Epidermal melanocyte (primary cell): ENCODE measurements at regions not wholly inside any gene's neighbourhood (a gene's known extent, or its start where the extent isn't known, plus 50 kb on each side); places are given as distances from the start of the nearest gene placed in this dataset.
"Not testable (repeated sequence)": the region's sequence is repeated elsewhere in the genome, so short reads cannot be mapped to it uniquely, and the experiment has no call there.

Source experiments
- DNase-seq: peaks from one replicate; pipeline ENCODE4 v3.0.0; 2011; ENCODE audit warnings: low spot score; ENCODE audit not compliant: insufficient read length

DNA sequence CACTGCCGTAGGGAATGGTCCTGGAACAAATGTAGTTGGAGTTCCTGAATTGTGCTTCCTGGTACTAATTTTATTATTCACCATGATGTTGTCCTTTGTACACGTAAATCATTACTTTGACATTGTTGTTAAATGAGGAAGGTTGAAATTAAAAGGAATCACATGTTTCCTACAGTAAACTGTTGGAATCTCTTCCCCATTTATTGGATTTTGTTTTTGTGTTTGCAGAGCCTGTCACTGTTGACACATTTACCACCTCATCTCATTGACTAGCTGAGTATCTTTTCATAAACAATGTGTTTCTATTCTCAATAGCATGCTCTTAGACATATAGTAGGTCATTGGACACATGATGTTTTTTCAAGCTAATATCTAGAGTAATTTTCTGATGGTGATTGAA lies 1012.5 kb downstream of the NR2F1-AS1 start:
- no peak for DNase-seq

DNA sequence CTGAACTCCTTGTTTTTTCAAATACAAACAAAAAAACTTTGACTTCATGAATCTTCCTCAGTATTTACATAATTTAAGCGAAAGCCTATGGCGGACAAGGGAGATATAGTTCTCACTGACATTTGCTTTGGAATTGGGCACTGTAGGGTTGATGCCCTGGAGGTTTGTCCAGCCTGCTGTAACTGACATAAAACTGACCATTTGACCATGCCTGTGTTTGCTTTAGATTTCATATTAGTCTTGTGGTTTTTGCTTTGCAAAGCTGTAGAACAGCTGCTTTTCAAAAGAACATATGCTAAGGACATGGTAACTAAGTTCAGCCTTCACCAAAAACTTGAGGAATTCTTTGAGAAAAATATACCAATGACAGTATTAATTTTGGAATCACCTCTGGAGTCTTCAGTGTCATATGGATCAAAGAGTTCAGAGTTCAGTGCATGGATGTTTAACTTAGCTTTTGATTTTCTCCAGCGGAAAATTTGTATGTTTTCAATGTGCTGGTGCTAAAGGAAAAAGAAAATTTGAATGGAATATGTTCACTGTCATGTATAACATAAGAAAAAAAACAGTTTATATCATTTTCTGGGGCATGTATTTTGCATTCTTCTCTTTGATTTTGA lies 1013.1 kb downstream of the NR2F1-AS1 start:
- DNase-seq: no peak

DNA sequence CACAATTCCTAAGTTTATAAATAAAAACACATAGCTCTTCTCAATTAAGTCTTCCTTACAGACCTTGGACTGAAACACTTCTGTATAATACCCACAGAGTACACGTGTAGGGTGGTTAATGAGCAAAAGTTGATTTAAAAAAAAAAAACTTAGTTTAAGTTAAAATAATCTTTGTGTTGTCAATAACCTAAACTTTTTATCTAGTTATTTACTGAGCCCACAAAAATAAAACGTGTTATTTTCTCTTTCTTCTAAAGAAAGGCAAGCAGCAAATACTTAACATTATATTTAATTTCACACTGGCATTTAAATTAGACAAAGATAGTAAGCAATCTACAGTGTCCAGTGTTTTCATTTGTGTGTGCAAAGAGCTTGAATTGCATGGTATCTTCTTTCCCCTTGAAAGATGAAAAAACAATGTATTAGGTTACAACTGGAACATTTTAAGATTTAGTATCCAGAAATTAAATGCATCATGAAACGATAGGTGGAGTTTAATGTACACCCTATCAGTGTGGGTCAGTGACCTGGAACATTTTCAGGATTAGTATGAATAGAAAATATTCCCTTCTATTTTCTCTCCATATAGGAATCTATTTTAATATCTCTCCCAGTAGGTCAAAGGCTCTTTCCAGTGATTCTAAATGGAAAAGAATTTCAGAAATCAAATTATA lies 1014.8 kb downstream of the NR2F1-AS1 start:
- no peak for DNase-seq

DNA sequence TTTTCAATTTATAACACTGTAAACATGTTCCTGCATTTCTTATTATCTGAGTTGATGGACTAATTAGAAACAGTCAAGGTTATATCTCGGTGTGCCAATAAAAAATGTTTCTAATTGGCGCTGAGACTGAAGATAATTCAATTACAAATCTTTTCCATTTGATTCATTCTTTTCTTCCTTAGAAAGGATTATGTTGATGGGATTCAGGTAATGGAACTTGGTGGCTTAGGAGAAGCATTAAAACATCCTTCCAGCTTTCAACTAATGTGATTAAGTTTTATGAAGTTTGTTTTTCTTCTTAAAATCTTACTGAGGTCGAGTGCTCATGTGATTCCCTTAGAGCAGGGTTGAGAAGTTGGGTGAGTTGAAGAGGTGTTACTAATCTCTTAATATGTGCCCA lies 1015.3 kb downstream of the NR2F1-AS1 start:
- no peak for DNase-seq

DNA sequence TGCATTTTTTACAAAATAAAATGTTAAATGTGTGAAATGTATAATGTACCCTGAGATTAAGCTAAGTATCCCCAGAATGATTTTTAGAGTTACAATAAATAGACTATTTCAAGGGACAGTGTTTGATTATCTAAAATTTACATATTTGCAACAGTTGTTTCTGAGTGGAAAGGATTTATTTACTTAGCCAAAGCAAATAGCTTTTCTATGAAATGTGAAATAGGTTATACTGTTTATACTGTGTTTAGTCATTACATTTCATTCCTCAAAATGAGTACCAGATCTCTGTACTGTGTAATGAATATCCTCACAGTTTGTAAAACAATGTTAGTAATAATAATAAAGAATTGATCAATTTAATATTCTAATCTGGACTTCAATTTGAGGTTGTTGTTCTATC lies 1019.0 kb downstream of the NR2F1-AS1 start:
- no peak for DNase-seq

DNA sequence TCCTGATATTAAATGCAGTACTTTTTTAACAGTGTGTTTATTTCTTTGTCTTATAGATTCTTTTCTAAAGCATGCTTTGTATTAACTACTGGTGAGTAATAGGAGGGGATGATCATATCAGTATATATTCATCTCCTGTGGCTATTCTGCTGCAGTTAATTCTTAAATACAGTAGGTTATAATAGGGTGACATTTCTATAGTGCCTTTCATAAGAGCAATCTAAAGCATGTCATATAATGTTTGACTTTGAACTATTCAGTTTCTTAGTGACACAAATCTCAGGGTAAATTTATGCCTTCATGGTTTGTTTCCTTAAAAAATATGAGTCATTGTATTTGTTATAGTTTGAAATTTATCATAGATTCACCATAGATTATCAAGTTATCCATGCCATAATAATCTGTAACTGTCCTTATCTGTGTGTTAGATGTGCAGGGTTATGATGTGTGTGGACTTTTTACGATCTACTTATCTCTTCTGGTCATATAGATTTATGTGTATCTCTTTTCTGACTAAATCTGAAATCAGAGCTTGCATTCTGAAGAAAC lies 1019.5 kb downstream of the NR2F1-AS1 start:
- DNase-seq: no peak

DNA sequence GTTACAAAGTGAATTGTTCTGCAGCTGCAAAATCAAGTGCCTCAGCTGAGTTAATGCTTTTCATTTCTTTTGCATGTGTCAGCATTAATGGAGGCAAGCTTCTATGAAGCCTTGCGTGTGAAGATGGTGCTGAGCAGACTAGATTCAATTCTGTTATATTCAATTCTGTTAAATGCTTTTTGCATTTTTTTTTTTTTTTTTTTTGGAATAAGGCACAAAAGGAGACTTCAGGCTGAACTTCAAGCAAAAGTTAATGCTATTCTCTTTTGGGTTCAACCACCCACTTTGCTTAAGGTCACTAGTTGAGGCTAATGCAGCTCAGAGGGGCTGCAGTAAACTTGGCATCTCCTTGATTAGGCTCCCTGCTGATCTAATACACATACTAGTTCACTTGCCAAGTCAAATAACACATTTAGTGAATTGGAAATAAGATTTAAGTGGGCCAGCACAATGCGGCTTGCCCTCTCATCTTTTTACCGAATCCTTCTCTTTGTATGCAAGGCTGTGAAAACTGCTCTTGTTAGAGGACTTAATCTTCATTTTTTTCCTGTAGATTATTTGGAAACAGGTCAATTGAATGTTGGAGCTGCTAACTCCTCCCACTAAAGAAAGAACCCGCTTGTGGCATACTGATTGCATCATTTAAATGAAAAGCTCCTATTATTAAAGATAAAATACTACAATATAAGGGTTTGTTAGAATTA lies 1020.2 kb downstream of the NR2F1-AS1 start:
- no peak for DNase-seq

DNA sequence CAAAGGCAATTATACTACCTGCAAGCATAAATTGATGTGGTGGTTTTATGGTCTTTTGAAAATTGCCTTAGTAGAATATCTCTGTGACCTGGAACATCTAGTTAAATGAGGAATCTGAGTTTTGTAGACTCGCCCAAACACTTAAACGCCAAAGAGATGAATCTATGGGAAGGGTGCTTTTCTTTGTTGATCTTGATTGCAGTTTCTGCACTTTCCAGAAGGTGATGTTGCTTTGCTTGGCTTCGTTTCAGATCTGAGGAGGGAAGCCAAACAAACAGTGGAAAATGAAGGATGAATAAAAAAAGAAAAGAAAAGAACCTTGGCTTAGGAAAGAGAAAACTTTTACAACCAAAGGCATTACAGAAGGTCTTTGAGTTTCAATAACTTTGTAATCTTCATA lies 1021.2 kb downstream of the NR2F1-AS1 start:
- DNase-seq: no peak

DNA sequence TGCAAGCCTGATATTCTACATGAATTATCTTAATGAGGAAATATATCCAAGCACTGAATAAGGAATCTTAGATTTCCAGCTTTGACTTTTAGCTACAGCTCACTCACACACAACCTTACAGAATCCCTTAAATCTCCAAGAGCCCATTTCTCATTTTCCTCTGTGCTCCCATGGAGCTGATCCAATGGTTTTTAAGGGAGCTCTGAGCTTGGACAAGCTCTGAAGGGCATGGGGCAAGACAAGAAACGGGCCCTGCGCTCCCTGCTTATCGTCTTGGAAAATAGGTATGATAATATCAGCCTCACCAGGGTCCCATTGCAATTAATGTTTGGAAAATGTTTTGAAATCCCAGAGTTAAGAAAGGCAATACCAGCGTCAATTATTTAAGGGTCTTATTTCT lies 1021.7 kb downstream of the NR2F1-AS1 start:
- DNase-seq: no peak

DNA sequence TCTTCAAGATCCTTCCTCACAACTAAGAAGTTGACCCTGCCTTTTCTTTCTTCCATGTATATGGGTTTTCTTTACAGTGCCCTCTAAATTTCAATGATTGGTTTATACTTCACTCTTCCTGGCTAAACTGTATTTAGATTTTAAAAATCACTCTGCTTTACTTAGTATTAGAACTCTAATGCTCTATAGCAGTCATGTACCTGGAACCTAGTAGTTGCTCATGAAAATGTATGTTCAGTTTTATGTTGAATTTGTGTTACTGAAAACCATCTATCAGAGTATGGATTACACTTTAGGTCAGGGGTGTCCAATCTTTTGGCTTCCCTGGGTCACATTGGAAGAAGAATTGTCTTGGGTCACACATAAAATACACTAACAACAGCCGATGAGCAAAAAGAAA lies 1024.3 kb downstream of the NR2F1-AS1 start:
- DNase-seq: no peak

DNA sequence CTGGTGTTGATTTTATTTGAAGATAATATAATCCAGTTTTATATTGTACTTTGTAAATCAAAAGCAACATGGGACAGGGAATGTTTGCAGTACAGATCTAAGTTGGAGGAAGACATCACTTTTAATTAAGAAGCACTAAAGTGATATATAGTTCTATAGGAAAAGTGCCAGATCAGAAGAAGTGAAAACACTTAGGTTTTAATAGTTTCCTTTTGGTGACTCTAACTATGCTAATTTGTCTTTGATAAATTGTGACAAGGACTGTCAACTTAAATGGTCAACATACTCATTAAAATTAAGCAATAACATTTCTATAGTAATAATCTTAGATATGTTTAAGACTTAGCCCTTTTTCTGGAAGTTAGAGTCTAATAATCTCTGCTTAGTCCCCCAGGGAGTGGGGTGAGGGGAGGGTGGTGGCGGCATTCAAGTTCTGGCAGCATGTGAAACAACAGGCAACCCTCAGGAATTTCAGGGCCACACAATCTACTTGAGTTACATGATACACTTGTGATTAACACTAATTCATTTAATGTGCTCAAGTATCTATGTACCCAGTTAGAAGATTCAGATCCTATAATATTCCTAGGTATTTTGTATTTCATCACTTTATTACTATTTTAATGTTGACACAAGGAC lies 1026.5 kb downstream of the NR2F1-AS1 start:
- DNase-seq: no peak

DNA sequence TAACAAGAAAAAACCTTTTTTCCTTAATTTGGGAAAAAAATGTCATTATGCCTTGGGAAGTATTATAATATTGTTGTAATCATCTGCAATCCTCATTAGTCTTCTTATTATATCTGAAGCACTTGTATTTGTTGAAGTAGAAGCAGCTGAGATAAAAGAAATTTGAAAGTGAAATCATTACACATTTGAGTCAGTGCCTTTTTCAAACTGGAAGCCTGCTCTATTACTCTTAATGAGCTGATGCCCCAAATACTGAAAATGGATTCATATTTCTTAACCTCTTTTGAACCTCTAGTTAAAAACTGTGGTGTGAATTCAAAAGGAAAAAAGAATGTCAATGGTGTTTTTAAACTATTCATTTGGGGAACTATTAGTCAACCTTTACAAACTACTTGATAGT lies 1027.7 kb downstream of the NR2F1-AS1 start:
- DNase-seq: no peak

DNA sequence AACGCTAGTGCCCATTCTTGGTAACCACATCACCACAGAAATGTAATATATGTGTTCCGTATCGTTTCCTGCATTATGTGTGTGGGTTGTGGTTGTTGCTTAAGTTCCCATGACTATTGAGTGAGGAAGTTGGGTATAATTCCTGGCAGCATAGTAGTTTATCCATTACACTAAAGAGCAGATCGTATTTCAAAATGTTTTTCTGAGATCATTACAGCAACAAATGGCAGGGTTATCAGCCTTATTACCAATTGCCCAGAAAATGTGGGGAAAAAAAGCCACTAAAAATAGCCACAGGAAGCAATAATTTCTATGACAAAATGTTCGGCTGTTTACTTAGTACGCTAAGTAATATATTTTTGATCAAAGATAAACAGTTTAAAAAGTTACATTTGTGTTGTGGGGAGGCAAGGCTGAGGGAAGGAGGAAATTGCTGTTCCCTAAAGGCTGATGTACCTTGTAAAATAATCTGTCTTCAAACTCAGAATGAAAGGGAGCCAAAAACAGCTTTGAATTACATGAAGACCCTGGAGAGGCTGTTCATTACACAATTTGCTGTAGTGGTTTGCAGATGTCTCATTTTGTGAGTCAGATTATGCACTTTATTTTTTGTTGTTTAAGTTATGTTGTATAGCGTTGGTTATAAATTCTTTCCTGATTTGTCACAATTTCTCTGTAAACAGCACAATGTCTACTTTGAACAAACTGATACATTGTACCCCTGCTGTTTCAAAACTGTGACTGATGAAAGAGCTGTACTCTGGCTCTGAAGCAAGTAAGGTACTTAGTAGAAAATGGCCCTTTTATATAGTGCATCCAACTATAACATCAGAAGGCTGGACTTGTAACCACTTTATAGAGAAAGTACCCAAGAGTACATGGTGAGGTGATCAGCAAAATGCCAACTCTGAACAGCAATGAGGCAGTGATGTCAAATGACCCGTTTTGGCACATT lies 1028.5 kb downstream of the NR2F1-AS1 start:
- DNase-seq: peak; percentile 53

DNA sequence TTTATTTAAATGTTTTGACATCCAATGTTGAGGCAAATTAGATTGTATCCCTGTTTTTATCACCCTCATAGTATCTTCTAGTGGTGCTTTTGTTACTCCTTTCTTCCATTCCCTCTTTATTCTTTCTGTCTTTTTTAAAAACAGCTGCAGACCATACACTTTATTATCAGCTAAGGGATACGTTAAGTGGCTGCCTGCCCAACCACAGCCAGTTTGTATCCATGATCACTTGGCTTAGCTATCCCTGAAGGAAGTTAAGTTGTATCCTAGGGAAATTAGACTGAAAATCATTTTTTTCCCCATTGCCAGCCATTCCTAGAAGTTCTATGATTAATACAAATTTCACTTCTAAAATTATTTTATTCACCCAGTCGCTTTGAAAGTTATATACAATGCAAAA lies 1032.7 kb downstream of the NR2F1-AS1 start:
- DNase-seq: no peak

DNA sequence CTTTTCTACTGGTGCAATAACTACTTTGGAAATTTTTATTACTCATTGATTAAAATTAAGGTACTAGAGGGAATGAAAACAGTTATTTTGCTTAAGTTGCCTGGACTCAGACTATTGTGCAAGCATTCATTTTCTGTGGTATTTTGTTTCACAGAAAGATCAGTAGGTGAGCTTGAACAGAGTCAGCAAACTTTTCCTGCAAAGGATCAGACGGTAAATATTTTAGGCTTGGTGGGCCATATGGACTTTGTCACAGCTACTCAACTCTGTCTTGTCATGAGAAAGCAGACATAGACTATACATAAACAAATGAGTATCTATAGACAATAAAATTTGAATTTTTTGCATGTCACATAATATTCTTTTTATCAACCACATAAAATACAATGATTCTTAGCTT lies 1036.4 kb downstream of the NR2F1-AS1 start:
- no peak for DNase-seq

DNA sequence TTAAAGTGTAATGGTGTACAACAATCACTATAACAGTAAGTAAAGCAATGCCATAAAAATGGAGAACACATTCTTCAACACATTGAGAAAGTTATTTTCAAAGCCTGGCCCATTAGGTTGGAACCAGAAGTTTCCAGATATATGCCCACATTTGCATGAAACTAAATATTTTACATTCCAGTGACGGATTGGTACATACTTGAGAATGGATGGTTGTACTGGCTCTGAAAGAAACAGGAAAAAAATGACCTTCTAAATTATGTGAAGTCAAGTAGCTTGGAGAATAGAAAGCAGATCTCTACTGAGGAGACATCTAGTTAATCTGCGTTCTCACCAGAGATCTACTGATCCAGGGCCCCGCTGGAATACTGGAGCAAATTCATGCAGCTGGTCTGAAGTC lies 1037.0 kb downstream of the NR2F1-AS1 start:
- no peak for DNase-seq

DNA sequence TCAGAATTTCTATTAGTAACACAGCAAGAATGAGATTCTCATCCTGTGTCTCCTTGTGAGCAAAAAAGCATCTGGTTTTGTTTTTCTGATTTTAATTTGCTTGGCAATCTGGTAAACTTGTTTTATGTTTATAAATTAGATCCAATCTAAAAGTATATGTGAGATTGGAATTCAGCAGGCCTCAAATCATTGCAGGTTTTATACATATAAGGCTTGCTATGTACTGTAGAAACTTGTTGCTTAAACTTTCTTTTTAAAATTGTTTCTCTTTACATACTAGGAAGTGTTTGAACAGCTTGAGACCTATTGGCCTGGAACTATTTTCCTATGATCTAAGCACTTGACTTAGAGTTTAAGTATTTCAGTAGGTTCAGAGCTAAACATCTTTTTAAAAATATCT lies 1037.8 kb downstream of the NR2F1-AS1 start:
- DNase-seq: no peak

DNA sequence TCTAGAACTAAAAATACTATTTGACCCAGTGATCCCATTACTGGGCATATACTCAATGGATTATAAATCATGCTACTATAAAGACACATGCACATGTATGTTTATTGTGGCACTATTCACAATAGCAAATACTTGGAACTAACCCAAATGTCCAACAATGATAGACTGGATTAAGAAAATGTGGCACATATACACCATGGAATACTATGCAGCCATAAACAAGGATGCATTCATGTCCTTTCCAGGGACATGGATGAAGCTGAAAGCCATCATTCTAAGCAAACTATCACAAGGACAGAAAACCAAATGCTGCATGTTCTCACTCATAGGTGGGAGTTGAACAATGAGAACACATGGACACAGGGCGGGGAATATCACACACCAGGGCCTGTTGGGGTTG lies 1039.0 kb downstream of the NR2F1-AS1 start:
- not testable (repeated sequence) for DNase-seq

DNA sequence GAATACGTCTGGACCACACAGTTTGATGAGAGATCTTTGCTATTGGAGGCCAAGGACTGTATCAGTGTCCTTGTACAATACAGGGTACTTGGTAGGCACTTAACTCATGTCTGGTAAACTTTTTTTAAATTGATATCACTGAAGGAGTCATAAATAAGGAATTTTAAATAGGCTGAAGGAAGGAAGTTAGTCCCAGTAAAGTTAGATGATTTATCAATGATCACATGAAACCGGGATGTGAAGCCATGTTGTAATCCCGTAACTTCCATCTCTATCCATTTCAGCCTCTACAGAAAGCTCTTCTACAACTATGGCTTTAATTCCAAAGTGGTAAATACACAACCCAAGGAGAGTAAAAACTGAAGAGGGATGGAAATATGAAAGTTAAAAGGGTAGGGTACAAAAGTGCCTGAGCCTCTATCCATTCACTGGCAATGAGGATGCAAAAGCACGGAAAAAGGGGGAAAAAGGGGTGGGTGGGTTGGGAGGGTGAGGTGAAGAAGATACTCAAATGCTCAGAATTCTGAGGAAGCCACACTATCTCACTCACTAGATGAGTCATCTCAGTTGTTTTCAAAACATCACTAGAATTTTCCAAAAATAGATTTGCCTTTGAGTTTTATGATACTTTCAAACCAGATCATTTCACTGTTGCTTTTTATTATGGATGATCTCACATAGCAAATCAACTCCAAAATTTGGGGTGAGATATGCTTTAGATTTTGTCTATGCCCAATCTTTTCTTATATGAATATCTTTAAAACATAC lies 1053.5 kb downstream of the NR2F1-AS1 start:
- no peak for DNase-seq

DNA sequence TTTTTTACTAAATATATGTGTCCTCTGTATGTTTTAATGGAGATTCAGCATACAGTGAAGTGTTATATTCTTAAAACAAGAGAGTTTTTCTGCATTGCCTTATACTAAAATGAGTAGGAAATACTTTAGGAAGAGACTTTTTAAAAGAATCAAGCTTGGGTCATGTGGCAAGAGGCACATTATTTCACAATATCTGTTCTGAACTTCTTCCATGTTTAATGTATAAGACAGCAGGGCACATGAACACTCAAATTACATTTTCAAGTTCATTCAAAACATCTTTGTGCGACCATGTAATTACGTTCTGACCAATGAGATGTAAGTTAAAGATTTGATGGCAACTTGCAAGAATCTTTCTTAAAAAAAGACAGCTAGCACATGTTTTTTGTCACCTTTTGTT lies 1055.9 kb downstream of the NR2F1-AS1 start:
- no peak for DNase-seq
